Large intestine (tissue), 3 donors: ENCODE measurements at regions not wholly inside any gene's neighbourhood (a gene's known extent, or its start where the extent isn't known, plus 50 kb on each side); places are given as distances from the start of the nearest gene placed in this dataset.
A peak's percentile ranks its signal among the peaks of the same experiment; 100 is the strongest.

Experiments used
- DNase-seq, 2 donors: peaks; one replicate each; pipeline versions ENCODE4 v3.0.0 to v3.0.0-alpha.2; 2013
- H3K27ac ChIP-seq: one replicate; pipeline ENCODE4 v1.5.1; 2013; ENCODE audit warnings: low read length
- H3K27me3 ChIP-seq: 2 replicates; pipeline ENCODE4 v1.6.1; 2013; ENCODE audit warnings: low read length; ENCODE audit not compliant: control insufficient read depth, insufficient read depth
- H3K36me3 ChIP-seq: 2 replicates; pipeline ENCODE4 v1.6.1; 2013; ENCODE audit warnings: low read length; ENCODE audit not compliant: control insufficient read depth, insufficient read depth
- H3K4me1 ChIP-seq: one replicate; pipeline ENCODE4 v1.6.1; 2013; ENCODE audit warnings: low read length; ENCODE audit not compliant: control insufficient read depth, insufficient read depth
- H3K4me3 ChIP-seq: one replicate; pipeline ENCODE4 v1.5.1; 2013; ENCODE audit warnings: low read length
- H3K9me3 ChIP-seq: one replicate; pipeline ENCODE4 v1.6.1; 2013; ENCODE audit warnings: mild to moderate bottlenecking, low read depth, low read length, moderate library complexity; ENCODE audit not compliant: control insufficient read depth
- WGBS: methylation state at CpG from one replicate; pipeline ENCODE4 v1.1.5; 2013; ENCODE audit warnings: low lambda C conversion rate; ENCODE audit not compliant: insufficient coverage; 5-methylcytosine and 5-hydroxymethylcytosine counted together

GRCh38 chr10:77711683-77712049, 74.1 kb upstream of the KCNMA1 start:
- Histone ChIP-seq H3K36me3 (no peaks in the 10 kb centered on the region), H3K27me3 (peaks cover 9% of the 10 kb centered on the region), H3K4me3 (no peak overlapping the region), H3K27ac (no peak overlapping the region), H3K9me3 (no peaks in the 10 kb centered on the region), H3K4me1 (no peaks in the 10 kb centered on the region)
- WGBS: no CpG with 5 or more reads among the region's 9 CpGs
- DNase-seq: no peak

- peak overlapping the region; percentile 53 for H3K4me3 ChIP-seq
- H3K4me1 ChIP-seq: no peaks in the 10 kb centered on the region
- H3K27me3 ChIP-seq: peaks cover 9% of the 10 kb centered on the region
- H3K36me3 ChIP-seq: no peaks in the 10 kb centered on the region
- no peak overlapping the region for H3K27ac ChIP-seq
- no CpG with 5 or more reads among the region's 51 CpGs for WGBS
- DNase-seq: peak; percentile 73 to 77
- no peaks in the 10 kb centered on the region for H3K9me3 ChIP-seq
Observed at GRCh38 chr10:77710759-77711682, 73.4 kb upstream of the KCNMA1 start.

DNA sequence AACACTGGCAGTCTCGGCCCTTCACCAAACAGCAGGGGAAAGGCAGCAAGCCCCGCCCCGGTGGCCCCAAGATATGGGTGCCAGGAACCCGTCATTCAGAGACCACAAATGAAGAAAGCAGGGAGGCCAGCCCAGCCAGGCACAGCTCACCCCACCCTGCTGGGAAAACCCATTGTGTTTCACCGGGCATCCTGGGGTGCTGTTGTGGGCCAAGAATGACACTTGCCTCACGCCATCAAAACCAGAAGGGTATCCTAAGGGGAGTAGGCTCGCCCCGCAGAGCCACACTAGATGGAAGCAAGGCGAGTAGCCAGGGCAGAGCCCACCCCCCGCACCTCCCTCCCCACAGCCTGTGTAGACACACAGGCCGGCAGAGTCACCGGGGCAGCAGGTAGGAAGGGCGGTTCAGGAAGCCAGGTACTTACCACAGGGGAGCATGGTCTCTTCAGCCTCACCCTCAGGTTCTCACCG, 72.5 kb upstream of the KCNMA1 start:
- no peak for DNase-seq
- no peaks in the 10 kb centered on the region for H3K9me3 ChIP-seq
- H3K27ac ChIP-seq: no peak overlapping the region
- 60% methylated on average over 2 of the region's 14 CpGs for WGBS
- no peaks in the 10 kb centered on the region for H3K4me1 ChIP-seq
- no peak overlapping the region for H3K4me3 ChIP-seq
- H3K27me3 ChIP-seq: peaks cover 9% of the 10 kb centered on the region
- H3K36me3 ChIP-seq: no peaks in the 10 kb centered on the region

DNA sequence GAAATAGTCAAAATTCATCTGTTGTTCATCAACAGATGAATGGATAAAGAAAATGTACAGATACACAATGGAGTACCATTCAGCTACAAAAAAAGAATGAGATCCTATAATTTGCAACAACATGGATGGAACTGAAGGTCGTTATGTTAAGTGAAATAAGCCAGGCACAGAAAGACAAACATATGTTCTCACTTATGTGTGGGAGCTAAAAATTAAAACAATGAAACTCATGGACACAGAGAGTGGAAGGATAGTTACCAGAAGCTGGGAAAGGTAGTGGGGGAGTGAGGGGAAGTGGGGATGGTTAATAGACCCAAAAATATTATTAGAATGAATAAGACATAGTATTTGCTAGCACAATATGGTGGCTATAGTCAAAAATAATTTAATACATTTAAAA, 70.0 kb upstream of the KCNMA1 start:
- H3K4me1 ChIP-seq: no peaks in the 10 kb centered on the region
- H3K36me3 ChIP-seq: no peaks in the 10 kb centered on the region
- no CpG with 5 or more reads among the region's 1 CpG for WGBS
- H3K9me3 ChIP-seq: no peaks in the 10 kb centered on the region
- no peak overlapping the region for H3K27ac ChIP-seq
- no peak overlapping the region for H3K4me3 ChIP-seq
- peaks cover 9% of the 10 kb centered on the region for H3K27me3 ChIP-seq
- DNase-seq: no peak

- H3K36me3 ChIP-seq: no peaks in the 10 kb centered on the region
- DNase-seq: no peak
- no peaks in the 10 kb centered on the region for H3K27me3 ChIP-seq
Observed at GRCh38 chr10:77702166-77702565, 64.6 kb upstream of the KCNMA1 start.

GRCh38 chr10:77700086-77700485, 62.5 kb upstream of the KCNMA1 start:
- DNase-seq: no peak
- Histone ChIP-seq H3K4me1 (no peaks in the 10 kb centered on the region), H3K4me3 (no peak overlapping the region), H3K36me3 (no peaks in the 10 kb centered on the region), H3K27ac (no peak overlapping the region), H3K27me3 (no peaks in the 10 kb centered on the region), H3K9me3 (no peaks in the 10 kb centered on the region)
- WGBS: no CpG with 5 or more reads among the region's 1 CpG

More at GRCh38 chr10:77702166-77702565, 64.6 kb upstream of the KCNMA1 start:
- Histone ChIP-seq H3K27ac (no peak overlapping the region), H3K4me1 (no peaks in the 10 kb centered on the region), H3K4me3 (no peak overlapping the region), H3K9me3 (no peaks in the 10 kb centered on the region)
- WGBS: 90% methylated on average over 1 of the region's 3 CpGs

- Histone ChIP-seq H3K4me3 (no peak overlapping the region), H3K4me1 (no peaks in the 10 kb centered on the region), H3K27ac (no peak overlapping the region), H3K36me3 (no peaks in the 10 kb centered on the region), H3K9me3 (no peaks in the 10 kb centered on the region), H3K27me3 (no peaks in the 10 kb centered on the region)
- no CpG with 5 or more reads among the region's 1 CpG for WGBS
- DNase-seq: no peak
Observed at GRCh38 chr10:77699080-77699645, 61.6 kb upstream of the KCNMA1 start.

- Histone ChIP-seq H3K9me3 (no peaks in the 10 kb centered on the region), H3K27me3 (no peaks in the 10 kb centered on the region), H3K4me1 (no peaks in the 10 kb centered on the region), H3K27ac (no peak overlapping the region), H3K36me3 (no peaks in the 10 kb centered on the region), H3K4me3 (no peak overlapping the region)
- DNase-seq: no peak
- WGBS: 100% methylated on average over 1 of the region's 5 CpGs
Observed at GRCh38 chr10:77698267-77698931, 60.8 kb upstream of the KCNMA1 start.

DNA sequence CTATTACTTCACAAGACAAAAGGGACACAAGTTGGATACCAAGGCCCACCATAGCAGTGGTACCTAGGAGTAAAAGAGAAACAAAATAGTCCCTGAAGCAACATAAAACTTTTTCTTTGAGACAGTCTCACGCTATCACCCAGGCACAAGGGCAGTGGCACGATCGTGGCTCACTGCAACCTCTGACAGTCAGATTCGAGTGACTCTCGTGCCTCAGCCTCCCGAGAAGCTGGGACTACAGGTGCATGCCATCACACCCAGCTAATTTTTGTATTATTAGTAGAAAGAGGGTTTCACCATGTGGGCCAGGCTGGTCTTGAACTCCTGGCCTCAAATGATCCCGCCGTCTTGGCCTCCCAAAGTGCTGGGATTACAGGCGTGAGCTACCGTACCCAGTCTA, 59.0 kb upstream of the KCNMA1 start:
- Histone ChIP-seq H3K36me3 (no peaks in the 10 kb centered on the region), H3K4me1 (no peaks in the 10 kb centered on the region), H3K27ac (no peak overlapping the region), H3K4me3 (no peak overlapping the region), H3K9me3 (no peaks in the 10 kb centered on the region), H3K27me3 (no peaks in the 10 kb centered on the region)
- no CpG with 5 or more reads among the region's 10 CpGs for WGBS
- DNase-seq: no peak

DNA sequence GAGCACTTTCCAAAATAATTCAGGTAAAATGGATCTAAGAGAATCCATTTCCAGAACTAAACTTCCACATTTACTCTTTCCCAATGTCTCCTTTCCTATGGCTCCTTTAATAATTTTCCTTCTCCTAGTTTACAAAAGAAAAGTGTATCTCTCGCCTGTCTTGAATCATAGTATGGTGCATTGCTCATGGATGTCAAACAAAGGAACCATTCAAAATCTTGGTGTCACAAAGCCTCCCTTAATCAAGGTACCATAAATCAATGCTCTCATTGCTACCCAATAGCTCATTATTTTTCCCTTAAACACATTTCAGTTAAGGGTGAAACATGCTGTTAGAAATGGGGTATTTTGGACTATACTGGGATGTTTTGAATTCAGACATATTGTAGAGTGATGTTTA, 57.6 kb upstream of the KCNMA1 start:
- no peak overlapping the region for H3K27ac ChIP-seq

More for the DNA sequence above, 57.6 kb upstream of the KCNMA1 start:
- no CpG with 5 or more reads among the region's 1 CpG for WGBS
- Histone ChIP-seq H3K4me3 (no peak overlapping the region), H3K36me3 (no peaks in the 10 kb centered on the region), H3K4me1 (no peaks in the 10 kb centered on the region), H3K27me3 (no peaks in the 10 kb centered on the region), H3K9me3 (no peaks in the 10 kb centered on the region)
- DNase-seq: no peak
